ENCODE measurements at regions not wholly inside any gene's neighbourhood (a gene's known extent, or its start where the extent isn't known, plus 50 kb on each side); places are given as distances from the start of the nearest gene placed in this dataset.
A peak's percentile ranks its signal among the peaks of the same experiment; 100 is the strongest.

DNA sequence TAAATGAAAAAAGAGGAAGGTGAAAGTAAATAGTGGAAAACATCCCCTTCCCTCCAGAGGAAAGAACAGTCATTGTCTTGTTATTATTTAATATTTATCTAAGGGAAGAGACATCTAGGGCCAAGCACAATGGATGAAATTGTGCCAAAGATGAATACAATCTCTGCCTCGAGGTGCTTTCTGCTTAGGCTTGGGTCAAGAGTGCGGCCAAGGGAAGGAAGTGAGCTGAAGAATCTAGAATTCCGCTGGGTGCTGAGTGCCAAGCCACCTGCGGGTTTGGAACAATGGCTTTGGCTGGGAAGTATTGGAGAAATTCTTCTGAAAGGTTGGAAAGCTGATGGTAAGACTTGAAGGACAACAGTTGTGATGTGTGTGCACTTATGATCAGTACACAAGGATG, 531.3 kb upstream of the FZD8 start:
- no peak overlapping the region for H3K4me2 ChIP-seq (replicated peaks; ENCODE audit: low read depth, low read length, poor library complexity, severe bottlenecking)
- Mint-ChIP-seq H3K4me1 (no peaks in the 10 kb centered on the region), H3K27me3 (no peaks in the 10 kb centered on the region), H3K27ac (no peak overlapping the region), H3K9me3 (ENCODE audit: insufficient read depth) (no peaks in the 10 kb centered on the region), H3K4me3 (no peak overlapping the region)
- no peak overlapping the region for H3K27ac ChIP-seq (ENCODE audit: low read length in 2 of 2)
- no peaks in the 10 kb centered on the region for H3K79me2 ChIP-seq (ENCODE audit: control insufficient read depth, insufficient read depth, low read length)
- no peaks in the 10 kb centered on the region for H3K9me3 ChIP-seq (ENCODE audit: control extremely low read depth in 1 of 3, control insufficient read depth in 2 of 3, insufficient read depth in 1 of 3, low read length in 2 of 3)
- no peak overlapping the region for H3K9ac ChIP-seq (ENCODE audit: low read length)
- no peaks in the 10 kb centered on the region for H4K20me1 ChIP-seq (ENCODE audit: control insufficient read depth, insufficient read depth, low read length, poor library complexity, severe bottlenecking)
- intact Hi-C loops (cut with micrococcal nuclease), result no loop called here
- DNase-seq, result no peak
- H3K27me3 ChIP-seq (replicated peaks in 1 of 4; ENCODE audit: control extremely low read depth in 1 of 4, control insufficient read depth in 3 of 4, insufficient read depth in 4 of 4, low read length in 3 of 4), result no peaks in the 10 kb centered on the region
- H3K4me3 ChIP-seq (ENCODE audit: control extremely low read depth in 1 of 5, extremely low read depth in 1 of 5, insufficient read depth in 1 of 5, low read depth in 2 of 5, low read length in 4 of 5), result no peak overlapping the region
- H3K4me1 ChIP-seq (ENCODE audit: control insufficient read depth in 2 of 2, insufficient read depth in 2 of 2, low read length in 2 of 2), result no peaks in the 10 kb centered on the region
- no peak for TF ChIP-seq EZH2 (IDR thresholded peaks at IDR 0.05; ENCODE audit: borderline replicate concordance, insufficient read depth, low read depth, low read length, poor library complexity, severe bottlenecking)
- TF ChIP-seq, protein P1, sequence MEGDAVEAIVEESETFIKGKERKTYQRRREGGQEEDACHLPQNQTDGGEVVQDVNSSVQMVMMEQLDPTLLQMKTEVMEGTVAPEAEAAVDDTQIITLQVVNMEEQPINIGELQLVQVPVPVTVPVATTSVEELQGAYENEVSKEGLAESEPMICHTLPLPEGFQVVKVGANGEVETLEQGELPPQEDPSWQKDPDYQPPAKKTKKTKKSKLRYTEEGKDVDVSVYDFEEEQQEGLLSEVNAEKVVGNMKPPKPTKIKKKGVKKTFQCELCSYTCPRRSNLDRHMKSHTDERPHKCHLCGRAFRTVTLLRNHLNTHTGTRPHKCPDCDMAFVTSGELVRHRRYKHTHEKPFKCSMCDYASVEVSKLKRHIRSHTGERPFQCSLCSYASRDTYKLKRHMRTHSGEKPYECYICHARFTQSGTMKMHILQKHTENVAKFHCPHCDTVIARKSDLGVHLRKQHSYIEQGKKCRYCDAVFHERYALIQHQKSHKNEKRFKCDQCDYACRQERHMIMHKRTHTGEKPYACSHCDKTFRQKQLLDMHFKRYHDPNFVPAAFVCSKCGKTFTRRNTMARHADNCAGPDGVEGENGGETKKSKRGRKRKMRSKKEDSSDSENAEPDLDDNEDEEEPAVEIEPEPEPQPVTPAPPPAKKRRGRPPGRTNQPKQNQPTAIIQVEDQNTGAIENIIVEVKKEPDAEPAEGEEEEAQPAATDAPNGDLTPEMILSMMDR (IDR thresholded peaks at IDR 0.05), result no peak
- 45% methylated on average over 4 of the region's 4 CpGs for WGBS (ENCODE audit: insufficient coverage)
- ChIA-PET POLR2A (no interaction called here), CTCF (no interaction called here)
- no peaks in the 10 kb centered on the region for H3K36me3 ChIP-seq (replicated peaks in 1 of 2; ENCODE audit: control extremely low read depth in 1 of 2, control insufficient read depth in 1 of 2, extremely low read depth in 1 of 2, insufficient read depth in 2 of 2, low read length in 1 of 2)
- no peak for ATAC-seq (ENCODE audit: low read depth)
- H2AFZ ChIP-seq (ENCODE audit: insufficient read depth, low read depth, low read length, poor library complexity, severe bottlenecking), result no peak overlapping the region

DNA sequence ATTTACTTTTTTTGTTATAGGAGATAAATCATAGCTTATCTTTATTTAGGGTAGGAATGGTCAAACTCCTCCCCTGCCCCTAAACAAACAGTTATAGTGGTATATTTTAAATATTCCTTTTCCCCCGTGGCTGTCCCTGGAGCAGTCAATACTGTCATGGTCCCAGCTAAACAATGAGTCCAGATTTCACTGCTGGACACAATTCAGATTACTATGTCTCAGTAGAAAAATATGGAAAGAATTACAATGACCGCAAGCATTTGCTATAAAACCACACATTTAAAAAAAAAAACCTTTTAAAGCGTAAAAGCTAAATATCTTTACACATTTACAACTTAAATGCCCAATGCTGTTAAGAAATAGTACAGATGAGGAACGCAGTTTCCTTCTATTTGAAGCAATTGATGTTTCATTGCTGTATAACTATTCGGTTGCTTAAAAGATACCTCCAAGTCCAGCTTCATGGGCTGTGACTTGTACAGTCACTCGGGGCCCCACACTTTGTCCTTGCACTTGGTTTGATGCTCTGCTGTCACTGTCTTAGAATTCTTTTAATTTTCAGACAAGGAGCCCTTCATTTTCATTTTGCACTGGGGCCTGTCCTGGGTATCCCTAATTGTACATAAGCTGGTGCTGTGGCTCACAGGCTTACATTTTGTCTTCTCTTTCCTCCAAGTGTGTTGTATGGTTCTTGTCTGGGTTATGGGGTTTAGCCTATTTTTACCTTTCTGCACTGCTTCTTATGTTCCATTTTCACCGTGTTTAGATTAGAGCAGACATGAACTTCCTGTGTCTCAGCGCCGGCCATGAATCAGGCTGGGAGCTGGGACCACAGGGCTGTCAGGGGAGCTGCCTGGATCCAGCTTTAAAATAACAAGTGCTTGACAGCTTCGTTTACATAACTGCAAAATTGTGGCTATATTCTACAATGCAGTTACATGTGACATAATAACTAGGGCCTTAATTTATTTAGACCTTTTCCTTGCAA, 530.2 kb upstream of the FZD8 start:
- H3K9ac ChIP-seq (ENCODE audit: low read length), result no peak overlapping the region
- intact Hi-C loops (cut with micrococcal nuclease), result no loop called here
- POLR2A ChIA-PET, result no interaction called here
- H3K4me3 Mint-ChIP-seq, result no peak overlapping the region
- H3K4me2 ChIP-seq (replicated peaks; ENCODE audit: low read depth, low read length, poor library complexity, severe bottlenecking), result no peak overlapping the region
- no peak for ATAC-seq (ENCODE audit: low read depth)
- H4K20me1 ChIP-seq (ENCODE audit: control insufficient read depth, insufficient read depth, low read length, poor library complexity, severe bottlenecking), result no peaks in the 10 kb centered on the region
- H3K27me3 ChIP-seq (replicated peaks in 1 of 4; ENCODE audit: control extremely low read depth in 1 of 4, control insufficient read depth in 3 of 4, insufficient read depth in 4 of 4, low read length in 3 of 4), result no peaks in the 10 kb centered on the region
- H3K27me3 Mint-ChIP-seq, result no peaks in the 10 kb centered on the region
- no peak for TF ChIP-seq EZH2 (IDR thresholded peaks at IDR 0.05; ENCODE audit: borderline replicate concordance, insufficient read depth, low read depth, low read length, poor library complexity, severe bottlenecking)
- TF ChIP-seq, protein P1 (IDR thresholded peaks at IDR 0.05), result no peak
- no peak overlapping the region for H3K27ac ChIP-seq (ENCODE audit: low read length in 2 of 2)
- H3K79me2 ChIP-seq (ENCODE audit: control insufficient read depth, insufficient read depth, low read length), result no peaks in the 10 kb centered on the region
- H3K27ac Mint-ChIP-seq, result no peak overlapping the region
- no peaks in the 10 kb centered on the region for H3K9me3 ChIP-seq (ENCODE audit: control extremely low read depth in 1 of 3, control insufficient read depth in 2 of 3, insufficient read depth in 1 of 3, low read length in 2 of 3)
- H2AFZ ChIP-seq (ENCODE audit: insufficient read depth, low read depth, low read length, poor library complexity, severe bottlenecking), result peak overlapping the region; percentile 15
- no peak for DNase-seq
- WGBS (ENCODE audit: insufficient coverage), result 28% methylated on average over 5 of the region's 10 CpGs
- no peak overlapping the region for H3K4me3 ChIP-seq (ENCODE audit: control extremely low read depth in 1 of 5, extremely low read depth in 1 of 5, insufficient read depth in 1 of 5, low read depth in 2 of 5, low read length in 4 of 5)
- no peaks in the 10 kb centered on the region for H3K36me3 ChIP-seq (replicated peaks in 1 of 2; ENCODE audit: control extremely low read depth in 1 of 2, control insufficient read depth in 1 of 2, extremely low read depth in 1 of 2, insufficient read depth in 2 of 2, low read length in 1 of 2)
- H3K4me1 ChIP-seq (ENCODE audit: control insufficient read depth in 2 of 2, insufficient read depth in 2 of 2, low read length in 2 of 2), result no peaks in the 10 kb centered on the region
- no peaks in the 10 kb centered on the region for H3K9me3 Mint-ChIP-seq (ENCODE audit: insufficient read depth)
- CTCF ChIA-PET, result no interaction called here
- no peaks in the 10 kb centered on the region for H3K4me1 Mint-ChIP-seq

All from B cell (primary cell).